ENCODE measurements at regions not wholly inside any gene's neighbourhood (a gene's known extent, or its start where the extent isn't known, plus 50 kb on each side); places are given as distances from the start of the nearest gene placed in this dataset.

DNA sequence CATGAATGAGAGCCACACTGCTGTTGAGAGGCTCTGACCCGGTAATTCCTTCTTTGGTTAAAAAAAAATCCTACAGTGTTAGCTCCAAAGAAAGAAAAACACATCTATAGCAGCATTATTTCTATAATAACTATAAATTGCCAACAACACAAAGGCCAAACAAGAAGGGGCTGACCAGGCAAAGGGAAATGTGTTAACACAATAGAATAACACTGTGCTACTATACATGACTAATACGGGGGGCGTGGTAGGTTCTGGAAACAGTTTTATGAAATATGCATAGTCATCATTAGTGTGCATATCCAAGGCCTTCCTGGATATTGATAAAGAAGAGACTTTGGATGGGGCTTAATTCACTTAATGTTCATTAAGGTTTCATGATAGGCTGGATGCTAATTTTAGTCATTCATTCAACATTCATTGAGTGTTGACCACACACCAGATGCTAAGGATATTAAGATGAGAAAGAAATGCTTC is 50.0 kb upstream of the CCL1 start:
- no CpG with 5 or more reads among the region's 3 CpGs for WGBS (ENCODE audit: insufficient coverage)
- Histone ChIP-seq H3K27ac (ENCODE audit: low read length in 2 of 2) (no peak overlapping the region), H3K9me3 (ENCODE audit: control extremely low read depth in 1 of 3, control insufficient read depth in 2 of 3, insufficient read depth in 1 of 3, low read length in 2 of 3) (no peaks in the 10 kb centered on the region), H2AFZ (ENCODE audit: insufficient read depth, low read depth, low read length, poor library complexity, severe bottlenecking) (no peak overlapping the region), H3K9ac (ENCODE audit: low read length) (no peak overlapping the region), H3K36me3 (replicated peaks in 1 of 2; ENCODE audit: control extremely low read depth in 1 of 2, control insufficient read depth in 1 of 2, extremely low read depth in 1 of 2, insufficient read depth in 2 of 2, low read length in 1 of 2) (no peaks in the 10 kb centered on the region), H3K4me1 (ENCODE audit: control insufficient read depth in 2 of 2, insufficient read depth in 2 of 2, low read length in 2 of 2) (no peaks in the 10 kb centered on the region), H3K79me2 (ENCODE audit: control insufficient read depth, insufficient read depth, low read length) (no peaks in the 10 kb centered on the region), H4K20me1 (ENCODE audit: control insufficient read depth, insufficient read depth, low read length, poor library complexity, severe bottlenecking) (no peaks in the 10 kb centered on the region), H3K4me2 (replicated peaks; ENCODE audit: low read depth, low read length, poor library complexity, severe bottlenecking) (no peak overlapping the region), H3K4me3 (ENCODE audit: control extremely low read depth in 1 of 5, extremely low read depth in 1 of 5, insufficient read depth in 1 of 5, low read depth in 2 of 5, low read length in 4 of 5) (no peak overlapping the region), H3K27me3 (replicated peaks in 1 of 4; ENCODE audit: control extremely low read depth in 1 of 4, control insufficient read depth in 3 of 4, insufficient read depth in 4 of 4, low read length in 3 of 4) (peaks cover 0 to 15% (median under 1%) of the 10 kb centered on the region in 4 experiments)
- ATAC-seq (ENCODE audit: low read depth), result no peak
- Mint-ChIP-seq H3K9me3 (ENCODE audit: insufficient read depth) (no peaks in the 10 kb centered on the region), H3K27ac (no peak overlapping the region), H3K4me1 (no peaks in the 10 kb centered on the region), H3K27me3 (peaks cover 50% of the 10 kb centered on the region), H3K4me3 (no peak overlapping the region)
- POLR2A ChIA-PET, result no interaction called here
- DNase-seq, result no peak
- TF ChIP-seq, protein P1, sequence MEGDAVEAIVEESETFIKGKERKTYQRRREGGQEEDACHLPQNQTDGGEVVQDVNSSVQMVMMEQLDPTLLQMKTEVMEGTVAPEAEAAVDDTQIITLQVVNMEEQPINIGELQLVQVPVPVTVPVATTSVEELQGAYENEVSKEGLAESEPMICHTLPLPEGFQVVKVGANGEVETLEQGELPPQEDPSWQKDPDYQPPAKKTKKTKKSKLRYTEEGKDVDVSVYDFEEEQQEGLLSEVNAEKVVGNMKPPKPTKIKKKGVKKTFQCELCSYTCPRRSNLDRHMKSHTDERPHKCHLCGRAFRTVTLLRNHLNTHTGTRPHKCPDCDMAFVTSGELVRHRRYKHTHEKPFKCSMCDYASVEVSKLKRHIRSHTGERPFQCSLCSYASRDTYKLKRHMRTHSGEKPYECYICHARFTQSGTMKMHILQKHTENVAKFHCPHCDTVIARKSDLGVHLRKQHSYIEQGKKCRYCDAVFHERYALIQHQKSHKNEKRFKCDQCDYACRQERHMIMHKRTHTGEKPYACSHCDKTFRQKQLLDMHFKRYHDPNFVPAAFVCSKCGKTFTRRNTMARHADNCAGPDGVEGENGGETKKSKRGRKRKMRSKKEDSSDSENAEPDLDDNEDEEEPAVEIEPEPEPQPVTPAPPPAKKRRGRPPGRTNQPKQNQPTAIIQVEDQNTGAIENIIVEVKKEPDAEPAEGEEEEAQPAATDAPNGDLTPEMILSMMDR (IDR thresholded peaks at IDR 0.05), result no peak
- no peak for TF ChIP-seq EZH2 (IDR thresholded peaks at IDR 0.05; ENCODE audit: borderline replicate concordance, insufficient read depth, low read depth, low read length, poor library complexity, severe bottlenecking)
- intact Hi-C loops (cut with micrococcal nuclease), result no loop called here
- CTCF ChIA-PET, result no interaction called here
